Epidermal melanocyte (primary cell): ENCODE measurements at regions not wholly inside any gene's neighbourhood (a gene's known extent, or its start where the extent isn't known, plus 50 kb on each side); places are given as distances from the start of the nearest gene placed in this dataset.

ENCODE experiments used
- DNase-seq: peaks from one replicate; pipeline ENCODE4 v3.0.0; 2011; ENCODE audit warnings: low spot score; ENCODE audit not compliant: insufficient read length

GRCh38 chr18:7415081-7415894 lies 151.8 kb upstream of the PTPRM start:
- no peak for DNase-seq

- no peak for DNase-seq
Measured at GRCh38 chr18:7417727-7418126, 149.4 kb upstream of the PTPRM start.

- DNase-seq = no peak
Measured at GRCh38 chr18:7429831-7430230, 137.3 kb upstream of the PTPRM start.

GRCh38 chr18:7436166-7436565 lies 130.9 kb upstream of the PTPRM start:
- no peak for DNase-seq

GRCh38 chr18:7437870-7438269 lies 129.2 kb upstream of the PTPRM start:
- no peak for DNase-seq

- no peak for DNase-seq
Measured at GRCh38 chr18:7438646-7439045, 128.5 kb upstream of the PTPRM start.

GRCh38 chr18:7447318-7448028 lies 119.6 kb upstream of the PTPRM start:
- DNase-seq = no peak

- peak; percentile 44 for DNase-seq
Measured at GRCh38 chr18:7452331-7452730, 114.8 kb upstream of the PTPRM start.

- DNase-seq = no peak
Measured at GRCh38 chr18:7454429-7454828, 112.7 kb upstream of the PTPRM start.

GRCh38 chr18:7456376-7456775 lies 110.7 kb upstream of the PTPRM start:
- no peak for DNase-seq

- no peak for DNase-seq
Measured at GRCh38 chr18:7457262-7457661, 109.9 kb upstream of the PTPRM start.

- no peak for DNase-seq
Measured at GRCh38 chr18:7458884-7459283, 108.2 kb upstream of the PTPRM start.

GRCh38 chr18:7459851-7460770 lies 107.0 kb upstream of the PTPRM start:
- DNase-seq = peak; percentile 29

- no peak for DNase-seq
Measured at GRCh38 chr18:7464245-7464966, 102.7 kb upstream of the PTPRM start.

- DNase-seq = no peak
Measured at GRCh38 chr18:7466190-7466589, 100.9 kb upstream of the PTPRM start.

- DNase-seq = no peak
Measured at GRCh38 chr18:7467708-7468466, 99.2 kb upstream of the PTPRM start.

- DNase-seq = no peak
Measured at GRCh38 chr18:7470101-7470500, 97.0 kb upstream of the PTPRM start.

GRCh38 chr18:7470503-7470902 lies 96.6 kb upstream of the PTPRM start:
- no peak for DNase-seq

GRCh38 chr18:7476386-7476785 lies 90.7 kb upstream of the PTPRM start:
- no peak for DNase-seq

- no peak for DNase-seq
Measured at GRCh38 chr18:7479756-7480155, 87.4 kb upstream of the PTPRM start.
